ENCODE measurements at regions not wholly inside any gene's neighbourhood (a gene's known extent, or its start where the extent isn't known, plus 50 kb on each side); places are given as distances from the start of the nearest gene placed in this dataset.

DNA sequence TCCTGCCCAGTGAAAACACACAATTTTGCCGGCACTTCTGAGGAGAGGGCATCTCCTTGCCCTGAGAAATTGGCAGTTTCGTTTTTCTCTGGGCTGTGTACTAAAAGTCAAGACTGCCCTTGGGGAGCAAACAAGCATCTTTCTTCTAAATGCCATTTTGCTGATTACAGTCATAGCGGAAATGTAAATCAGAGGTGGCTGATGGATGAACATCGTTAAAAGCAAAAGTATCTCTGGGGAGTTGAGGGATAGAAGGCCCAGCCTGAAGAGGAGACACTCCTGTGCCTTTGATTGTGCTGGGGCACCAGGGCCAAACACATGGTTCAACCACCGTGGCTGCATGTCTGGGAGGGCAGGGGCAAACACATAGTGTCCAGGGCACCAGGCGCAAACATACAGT is 49.8 kb downstream of the ABCC12 start:
- H3K4me3 ChIP-seq (ENCODE audit: insufficient read length, low read depth) = no peak overlapping the region
- H3K9me3 ChIP-seq (ENCODE audit: insufficient read depth, low read length) = no peaks in the 10 kb centered on the region
- H3K9ac ChIP-seq (ENCODE audit: insufficient read length, low read depth) = no peak overlapping the region
- H3K27me3 ChIP-seq (ENCODE audit: insufficient read depth, insufficient read length) = no peaks in the 10 kb centered on the region
- peaks cover 8% of the 10 kb centered on the region for H3K4me1 ChIP-seq (ENCODE audit: insufficient read depth, insufficient read length)
- H3K36me3 ChIP-seq (ENCODE audit: insufficient read depth, insufficient read length, low read length) = no peaks in the 10 kb centered on the region
- no peak for TF ChIP-seq YY1 (IDR thresholded peaks at IDR 0.05; ENCODE audit: insufficient read depth, insufficient read length)
- TF ChIP-seq SUZ12 (IDR thresholded peaks at IDR 0.05; ENCODE audit: extremely low read depth, insufficient read depth, insufficient read length) = no peak
- TF ChIP-seq ZNF274 (IDR thresholded peaks at IDR 0.05; ENCODE audit: low read depth, low read length) = no peak
- DNase-seq (ENCODE audit: low read depth, low spot score) = no peak

GRCh38 chr16:48105456-48105855 is 50.3 kb downstream of the ABCC12 start:
- peaks cover 8% of the 10 kb centered on the region for H3K4me1 ChIP-seq (ENCODE audit: insufficient read depth, insufficient read length)
- H3K9me3 ChIP-seq (ENCODE audit: insufficient read depth, low read length) = no peaks in the 10 kb centered on the region
- no peaks in the 10 kb centered on the region for H3K27me3 ChIP-seq (ENCODE audit: insufficient read depth, insufficient read length)
- no peaks in the 10 kb centered on the region for H3K36me3 ChIP-seq (ENCODE audit: insufficient read depth, insufficient read length, low read length)
- H3K4me3 ChIP-seq (ENCODE audit: insufficient read length, low read depth) = no peak overlapping the region
- H3K9ac ChIP-seq (ENCODE audit: insufficient read length, low read depth) = no peak overlapping the region
- no peak for DNase-seq (ENCODE audit: low read depth, low spot score)
- TF ChIP-seq YY1 (IDR thresholded peaks at IDR 0.05; ENCODE audit: insufficient read depth, insufficient read length) (no peak), SUZ12 (IDR thresholded peaks at IDR 0.05; ENCODE audit: extremely low read depth, insufficient read depth, insufficient read length) (no peak), ZNF274 (IDR thresholded peaks at IDR 0.05; ENCODE audit: low read depth, low read length) (no peak)

GRCh38 chr16:48103591-48103990 is 52.2 kb downstream of the ABCC12 start:
- no peak for DNase-seq (ENCODE audit: low read depth, low spot score)
- H3K9ac ChIP-seq (ENCODE audit: insufficient read length, low read depth) = no peak overlapping the region
- no peaks in the 10 kb centered on the region for H3K27me3 ChIP-seq (ENCODE audit: insufficient read depth, insufficient read length)
- no peak overlapping the region for H3K4me3 ChIP-seq (ENCODE audit: insufficient read length, low read depth)
- H3K36me3 ChIP-seq (ENCODE audit: insufficient read depth, insufficient read length, low read length) = no peaks in the 10 kb centered on the region
- H3K4me1 ChIP-seq (ENCODE audit: insufficient read depth, insufficient read length) = peaks cover 8% of the 10 kb centered on the region
- H3K9me3 ChIP-seq (ENCODE audit: insufficient read depth, low read length) = no peaks in the 10 kb centered on the region; the same call in 1 of the 2 replicates
- TF ChIP-seq SUZ12 (IDR thresholded peaks at IDR 0.05; ENCODE audit: extremely low read depth, insufficient read depth, insufficient read length) (no peak), ZNF274 (IDR thresholded peaks at IDR 0.05; ENCODE audit: low read depth, low read length) (no peak), YY1 (IDR thresholded peaks at IDR 0.05; ENCODE audit: insufficient read depth, insufficient read length) (no peak)

DNA sequence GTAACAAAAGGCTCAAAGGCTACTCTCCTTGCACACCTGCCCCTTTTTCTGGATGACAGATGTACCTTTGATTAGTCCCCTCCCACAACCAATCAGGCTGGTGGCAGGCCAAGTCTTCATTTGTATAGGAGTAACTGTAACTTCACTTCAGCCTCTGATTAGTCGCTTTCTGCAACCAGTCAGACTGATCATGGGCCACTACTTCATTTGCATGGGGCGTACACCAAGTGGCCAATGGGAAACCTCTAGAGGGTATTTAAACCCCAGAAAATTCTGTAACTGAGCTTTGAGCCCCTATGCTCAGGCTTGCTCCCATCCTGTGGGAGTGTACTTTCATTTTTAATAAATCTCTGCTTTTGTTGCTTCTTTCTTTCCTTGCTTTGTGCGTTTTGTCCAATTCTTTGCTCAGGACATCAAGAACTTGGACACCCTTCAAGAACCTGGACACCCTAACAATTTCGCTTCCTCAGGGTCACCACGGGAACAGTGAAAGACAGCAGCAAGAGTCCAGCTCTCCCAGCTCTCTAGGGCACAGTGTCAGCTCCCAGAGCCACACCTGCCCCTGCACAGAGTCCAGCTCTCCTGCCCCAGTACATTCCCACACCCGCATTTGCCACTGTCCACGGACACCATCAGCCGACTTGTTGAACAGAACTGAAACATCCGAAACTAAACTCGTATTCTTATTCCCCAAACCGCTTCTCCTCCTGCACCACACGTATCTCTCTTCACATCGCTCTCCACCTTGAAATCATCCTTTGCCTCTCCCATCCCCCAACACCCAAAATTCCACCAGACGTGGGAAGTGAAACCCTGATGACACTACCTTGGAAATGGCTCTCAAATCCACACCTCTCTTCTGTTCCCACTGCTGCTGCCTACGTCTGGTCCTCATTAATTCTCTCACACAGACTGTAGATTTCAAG is 53.4 kb downstream of the ABCC12 start:
- no peak for DNase-seq (ENCODE audit: low read depth, low spot score)
- Histone ChIP-seq H3K4me1 (ENCODE audit: insufficient read depth, insufficient read length) (peaks cover 8% of the 10 kb centered on the region), H3K9me3 (ENCODE audit: insufficient read depth, low read length) (no peaks in the 10 kb centered on the region; the same call in 1 of the 2 replicates), H3K9ac (ENCODE audit: insufficient read length, low read depth) (no peak overlapping the region), H3K27me3 (ENCODE audit: insufficient read depth, insufficient read length) (no peaks in the 10 kb centered on the region), H3K4me3 (ENCODE audit: insufficient read length, low read depth) (no peak overlapping the region), H3K36me3 (ENCODE audit: insufficient read depth, insufficient read length, low read length) (no peaks in the 10 kb centered on the region)
- no peak for TF ChIP-seq YY1 (IDR thresholded peaks at IDR 0.05; ENCODE audit: insufficient read depth, insufficient read length)
- no peak for TF ChIP-seq ZNF274 (IDR thresholded peaks at IDR 0.05; ENCODE audit: low read depth, low read length)
- no peak for TF ChIP-seq SUZ12 (IDR thresholded peaks at IDR 0.05; ENCODE audit: extremely low read depth, insufficient read depth, insufficient read length)

DNA sequence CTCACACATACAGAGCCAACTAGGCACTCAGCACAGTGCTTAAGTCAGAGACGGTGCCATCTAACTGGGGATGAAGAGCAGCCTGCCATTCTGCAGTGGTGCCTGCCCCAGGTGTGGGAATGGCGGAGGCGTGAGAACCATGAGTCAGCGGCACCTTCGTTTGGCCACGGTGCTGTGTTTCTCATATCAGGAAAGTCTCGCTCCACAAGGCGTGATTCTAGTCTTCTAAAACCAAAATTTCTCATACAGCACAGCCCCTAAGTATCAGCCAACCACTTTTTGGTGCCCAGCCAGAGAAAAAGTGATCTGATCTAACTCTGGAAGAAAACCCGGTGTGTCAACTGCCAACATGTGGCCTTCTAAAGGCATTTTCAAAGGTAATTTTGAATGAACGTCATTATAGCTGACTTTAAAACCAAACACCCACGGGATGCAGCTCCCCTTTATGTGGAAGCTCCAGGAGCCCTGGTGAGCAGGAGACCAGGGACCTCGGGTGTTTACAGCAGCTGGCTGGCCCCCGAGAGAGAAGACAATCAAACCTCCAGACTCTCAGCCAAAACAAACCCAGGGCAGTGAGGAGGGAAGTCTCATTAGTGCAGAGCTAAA is 54.6 kb downstream of the ABCC12 start:
- Histone ChIP-seq H3K36me3 (ENCODE audit: insufficient read depth, insufficient read length, low read length) (no peaks in the 10 kb centered on the region), H3K27me3 (ENCODE audit: insufficient read depth, insufficient read length) (no peaks in the 10 kb centered on the region), H3K4me3 (ENCODE audit: insufficient read length, low read depth) (no peak overlapping the region), H3K4me1 (ENCODE audit: insufficient read depth, insufficient read length) (peaks cover 8% of the 10 kb centered on the region), H3K9ac (ENCODE audit: insufficient read length, low read depth) (no peak overlapping the region), H3K9me3 (ENCODE audit: insufficient read depth, low read length) (no peaks in the 10 kb centered on the region; the same call in 1 of the 2 replicates)
- DNase-seq (ENCODE audit: low read depth, low spot score) = no peak
- TF ChIP-seq YY1 (IDR thresholded peaks at IDR 0.05; ENCODE audit: insufficient read depth, insufficient read length) (no peak), ZNF274 (IDR thresholded peaks at IDR 0.05; ENCODE audit: low read depth, low read length) (no peak), SUZ12 (IDR thresholded peaks at IDR 0.05; ENCODE audit: extremely low read depth, insufficient read depth, insufficient read length) (no peak)

DNA sequence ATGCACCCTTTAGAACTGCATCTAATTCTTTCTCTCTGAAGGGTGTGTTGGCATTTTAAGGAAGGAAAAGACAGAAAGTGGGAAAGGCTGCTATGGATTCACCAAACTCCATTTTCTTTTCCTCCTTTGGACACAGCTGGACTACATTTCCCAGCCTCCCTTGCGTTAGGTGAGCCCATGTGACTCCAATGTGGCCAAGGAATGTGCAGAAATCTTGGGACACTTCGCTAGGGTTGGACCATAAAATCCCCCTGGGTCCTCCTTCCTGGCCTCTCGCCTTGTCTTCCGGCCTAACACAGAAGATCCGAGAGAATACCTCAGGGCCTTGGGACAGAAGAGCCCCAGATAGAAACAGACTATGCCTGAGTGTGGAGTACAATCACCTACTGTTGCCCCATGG is 56.3 kb downstream of the ABCC12 start:
- H3K4me1 ChIP-seq (ENCODE audit: insufficient read depth, insufficient read length) = peaks cover 7% of the 10 kb centered on the region
- no peak for TF ChIP-seq YY1 (IDR thresholded peaks at IDR 0.05; ENCODE audit: insufficient read depth, insufficient read length)
- no peak for DNase-seq (ENCODE audit: low read depth, low spot score)
- no peaks in the 10 kb centered on the region for H3K36me3 ChIP-seq (ENCODE audit: insufficient read depth, insufficient read length, low read length)
- H3K4me3 ChIP-seq (ENCODE audit: insufficient read length, low read depth) = no peak overlapping the region
- H3K9ac ChIP-seq (ENCODE audit: insufficient read length, low read depth) = no peak overlapping the region
- H3K27me3 ChIP-seq (ENCODE audit: insufficient read depth, insufficient read length) = no peaks in the 10 kb centered on the region
- no peaks in the 10 kb centered on the region; the same call in 1 of the 2 replicates for H3K9me3 ChIP-seq (ENCODE audit: insufficient read depth, low read length)

DNA sequence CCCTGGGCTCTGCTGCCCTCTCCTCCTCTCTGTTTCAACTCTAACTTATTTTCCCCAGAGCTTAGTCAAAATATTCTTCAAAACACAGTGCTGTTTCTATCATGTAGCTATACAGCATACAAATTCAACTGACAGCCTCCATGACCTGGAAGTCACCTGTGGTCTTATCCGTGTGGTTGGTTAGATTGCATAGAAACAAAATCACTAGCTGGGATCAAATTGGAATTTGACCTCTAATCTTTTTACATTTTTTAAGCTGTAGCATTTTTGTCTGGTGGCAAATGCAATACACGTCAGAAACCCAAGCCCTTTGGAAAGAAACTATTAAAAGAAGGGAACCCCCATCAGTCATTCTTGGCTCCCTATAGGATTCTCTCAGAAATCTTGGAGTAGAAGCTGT is 57.3 kb downstream of the ABCC12 start:
- no peaks in the 10 kb centered on the region for H3K27me3 ChIP-seq (ENCODE audit: insufficient read depth, insufficient read length)
- H3K9me3 ChIP-seq (ENCODE audit: insufficient read depth, low read length) = no peaks in the 10 kb centered on the region; the same call in 1 of the 2 replicates
- H3K4me1 ChIP-seq (ENCODE audit: insufficient read depth, insufficient read length) = no peaks in the 10 kb centered on the region
- TF ChIP-seq SUZ12 (IDR thresholded peaks at IDR 0.05; ENCODE audit: extremely low read depth, insufficient read depth, insufficient read length) = no peak
- TF ChIP-seq ZNF274 (IDR thresholded peaks at IDR 0.05; ENCODE audit: low read depth, low read length) = no peak
- no peak for TF ChIP-seq YY1 (IDR thresholded peaks at IDR 0.05; ENCODE audit: insufficient read depth, insufficient read length)
- no peak overlapping the region for H3K4me3 ChIP-seq (ENCODE audit: insufficient read length, low read depth)
- H3K9ac ChIP-seq (ENCODE audit: insufficient read length, low read depth) = no peak overlapping the region
- DNase-seq (ENCODE audit: low read depth, low spot score) = no peak
- no peaks in the 10 kb centered on the region for H3K36me3 ChIP-seq (ENCODE audit: insufficient read depth, insufficient read length, low read length)

Data from NT2/D1 (cell line).